IPS-NIHi7 (cell line): ENCODE measurements at regions not wholly inside any gene's neighbourhood (a gene's known extent, or its start where the extent isn't known, plus 50 kb on each side); places are given as distances from the start of the nearest gene placed in this dataset.
A peak's percentile ranks its signal among the peaks of the same experiment; 100 is the strongest.
"Not testable (repeated sequence)": the region's sequence is repeated elsewhere in the genome, so short reads cannot be mapped to it uniquely, and the experiment has no call there.

Source experiments
- DNase-seq: peaks from one replicate; pipeline ENCODE4 v3.0.0; 2012; ENCODE audit warnings: mixed read lengths; ENCODE audit errors: extremely low spot score

- DNase-seq, result no peak
Observed at GRCh38 chr6:121688974-121689373, 253.5 kb downstream of the GJA1 start.

- DNase-seq, result no peak
Observed at GRCh38 chr6:121691126-121691551, 255.7 kb downstream of the GJA1 start.

GRCh38 chr6:121694389-121694788, 258.9 kb downstream of the GJA1 start:
- DNase-seq, result no peak

GRCh38 chr6:121694801-121695251, 259.4 kb downstream of the GJA1 start:
- no peak for DNase-seq

GRCh38 chr6:121695329-121695728, 259.9 kb downstream of the GJA1 start:
- DNase-seq, result no peak

GRCh38 chr6:121697921-121698320, 262.5 kb downstream of the GJA1 start:
- DNase-seq, result no peak

GRCh38 chr6:121698617-121699016, 263.2 kb downstream of the GJA1 start:
- no peak for DNase-seq

- DNase-seq, result not testable (repeated sequence)
Observed at GRCh38 chr6:121703129-121703528, 267.7 kb downstream of the GJA1 start.

- DNase-seq, result no peak
Observed at GRCh38 chr6:121711472-121711871, 276.0 kb downstream of the GJA1 start.

- no peak for DNase-seq
Observed at GRCh38 chr6:121717686-121718085, 282.2 kb downstream of the GJA1 start.

GRCh38 chr6:121720867-121721266, 285.4 kb downstream of the GJA1 start:
- DNase-seq, result not testable (repeated sequence)

GRCh38 chr6:121723623-121724022, 288.2 kb downstream of the GJA1 start:
- no peak for DNase-seq

- no peak for DNase-seq
Observed at GRCh38 chr6:121724576-121724975, 289.1 kb downstream of the GJA1 start.

- DNase-seq, result no peak
Observed at GRCh38 chr6:121726596-121726995, 291.1 kb downstream of the GJA1 start.

- no peak for DNase-seq
Observed at GRCh38 chr6:121730616-121731015, 295.2 kb downstream of the GJA1 start.

- no peak for DNase-seq
Observed at GRCh38 chr6:121731381-121731780, 295.9 kb downstream of the GJA1 start.

- no peak for DNase-seq
Observed at GRCh38 chr6:121732641-121733040, 297.2 kb downstream of the GJA1 start.

GRCh38 chr6:121733234-121733633, 297.8 kb downstream of the GJA1 start:
- DNase-seq, result no peak

GRCh38 chr6:121740188-121740587, 304.7 kb downstream of the GJA1 start:
- not testable (repeated sequence) for DNase-seq

- DNase-seq, result no peak
Observed at GRCh38 chr6:121743691-121744090, 308.2 kb downstream of the GJA1 start.

- DNase-seq, result no peak
Observed at GRCh38 chr6:121748376-121748775, 312.9 kb downstream of the GJA1 start.

GRCh38 chr6:121748850-121749249, 313.4 kb downstream of the GJA1 start:
- peak; percentile 16 for DNase-seq

- no peak for DNase-seq
Observed at GRCh38 chr6:121755485-121755884, 320.0 kb downstream of the GJA1 start.

GRCh38 chr6:121756666-121757065, 321.2 kb downstream of the GJA1 start:
- no peak for DNase-seq

GRCh38 chr6:121759370-121759769, 323.9 kb downstream of the GJA1 start:
- no peak for DNase-seq
